CD14-positive monocyte (primary cell): ENCODE measurements at regions not wholly inside any gene's neighbourhood (a gene's known extent, or its start where the extent isn't known, plus 50 kb on each side); places are given as distances from the start of the nearest gene placed in this dataset.

Experiments
- DNase-seq, 3 donors: peaks; one replicate each; pipeline ENCODE4 v3.0.0-alpha.2; 2011 to 2022
- H2AFZ ChIP-seq: 2 replicates; pipeline ENCODE4 v1.6.0; 2012; ENCODE audit warnings: mild to moderate bottlenecking, low read depth, low read length, inconsistent platforms; ENCODE audit not compliant: insufficient read depth, poor library complexity, severe bottlenecking
- H3K27ac ChIP-seq, 2 donors: 1 replicate in 1 of 2; 2 replicates in 1 of 2; pipeline ENCODE4 v1.5.1; 2012 to 2013; ENCODE audit warnings: low read length in 2 of 2, control low read depth in 1 of 2, inconsistent platforms in 1 of 2, low read depth in 1 of 2, mild to moderate bottlenecking in 1 of 2
- H3K27me3 ChIP-seq, 2 donors: one replicate each; pipeline versions ENCODE4 v1.6.0 to v1.6.1; 2011 to 2013; ENCODE audit warnings: low read length in 2 of 2; ENCODE audit not compliant: control insufficient read depth in 2 of 2, insufficient read depth in 2 of 2
- H3K36me3 ChIP-seq, 2 donors: replicated peaks in 1 of 2; 1 replicate in 1 of 2; 2 replicates in 1 of 2; pipeline versions ENCODE4 v1.5.1 to v1.6.1; 2012 to 2013; ENCODE audit warnings: low read length in 2 of 2, control low read depth in 1 of 2, inconsistent platforms in 1 of 2, mild to moderate bottlenecking in 1 of 2; ENCODE audit not compliant: insufficient read depth in 2 of 2, control insufficient read depth in 1 of 2
- H3K4me1 ChIP-seq, 2 donors: 1 replicate in 1 of 2; 2 replicates in 1 of 2; pipeline versions ENCODE4 v1.5.1 to v1.6.1; 2012 to 2013; ENCODE audit warnings: low read length in 2 of 2, control low read depth in 1 of 2, inconsistent platforms in 1 of 2, mild to moderate bottlenecking in 1 of 2, moderate library complexity in 1 of 2; ENCODE audit not compliant: insufficient read depth in 2 of 2, control insufficient read depth in 1 of 2
- H3K4me2 ChIP-seq: replicated peaks from 2 replicates; pipeline ENCODE3; 2012; ENCODE audit warnings: low read length, moderate library complexity, mild to moderate bottlenecking; ENCODE audit not compliant: poor library complexity, severe bottlenecking; ENCODE audit errors: extremely low read depth
- H3K4me3 ChIP-seq, 3 experiments: fragments of 200-600 bp in 1 of 3; sonication (generic) in 1 of 3; replicated peaks in 1 of 3; 1 replicate in 2 of 3; 2 replicates in 1 of 3; pipeline ENCODE4 v1.5.1; 2011 to 2013; ENCODE audit warnings: low read length in 3 of 3, mild to moderate bottlenecking in 3 of 3, control low read depth in 2 of 3, low read depth in 2 of 3, inconsistent platforms in 1 of 3, moderate library complexity in 1 of 3
- H3K79me2 ChIP-seq: 2 replicates; pipeline ENCODE4 v1.6.0; 2012; ENCODE audit warnings: mild to moderate bottlenecking, control low read depth, inconsistent platforms, low read length, moderate library complexity; ENCODE audit not compliant: insufficient read depth
- H3K9ac ChIP-seq: 2 replicates; pipeline ENCODE4 v1.6.0; 2017; ENCODE audit warnings: low read length, mild to moderate bottlenecking; ENCODE audit not compliant: insufficient read depth, poor library complexity, severe bottlenecking
- H3K9me3 ChIP-seq, 2 donors: replicated peaks in 1 of 2; 1 replicate in 1 of 2; 2 replicates in 1 of 2; pipeline versions ENCODE4 v1.5.1 to v1.6.1; 2012 to 2013; ENCODE audit warnings: low read length in 2 of 2, control low read depth in 1 of 2; ENCODE audit not compliant: control insufficient read depth in 1 of 2, insufficient read depth in 1 of 2
- H4K20me1 ChIP-seq: 2 replicates; pipeline ENCODE4 v1.6.0; 2012; ENCODE audit warnings: mild to moderate bottlenecking, low read length, control low read depth, moderate library complexity; ENCODE audit not compliant: insufficient read depth
- H3K27ac Mint-ChIP-seq, 7 donors: one replicate each; pipeline ENCODE4 v1.8.0; 2020; ENCODE audit warnings: mild to moderate bottlenecking in 7 of 7, mixed read lengths in 7 of 7, moderate library complexity in 6 of 7, inconsistent platforms in 2 of 7
- H3K27me3 Mint-ChIP-seq, 3 donors: one replicate each; pipeline ENCODE4 v1.8.0; 2021 to 2022; ENCODE audit warnings: low read depth in 3 of 3, mild to moderate bottlenecking in 3 of 3, mixed read lengths in 3 of 3, moderate library complexity in 3 of 3, inconsistent platforms in 1 of 3
- H3K36me3 Mint-ChIP-seq, 2 donors: one replicate each; pipeline ENCODE4 v1.8.0; 2020; ENCODE audit warnings: mixed read lengths in 2 of 2, inconsistent platforms in 1 of 2, mild to moderate bottlenecking in 1 of 2
- H3K4me1 Mint-ChIP-seq: one replicate; pipeline ENCODE4 v1.8.0; 2020; ENCODE audit warnings: mild to moderate bottlenecking, mixed read lengths
- H3K4me3 Mint-ChIP-seq, 2 donors: one replicate each; pipeline ENCODE4 v1.8.0; 2020; ENCODE audit warnings: mild to moderate bottlenecking in 2 of 2, mixed read lengths in 2 of 2, moderate library complexity in 1 of 2
- H3K9me3 Mint-ChIP-seq, 7 donors: one replicate each; pipeline ENCODE4 v1.8.0; 2020 to 2022; ENCODE audit warnings: mixed read lengths in 7 of 7, mild to moderate bottlenecking in 6 of 7, moderate library complexity in 6 of 7, inconsistent platforms in 2 of 7
- WGBS: methylation state at CpG from one replicate; pipeline ENCODE4 v1.1.5; 2013; ENCODE audit warnings: missing lambda C conversion rate; ENCODE audit not compliant: insufficient coverage; 5-methylcytosine and 5-hydroxymethylcytosine counted together
- intact Hi-C, 2 donors: fragments of 100-400 bp; cut with micrococcal nuclease; formaldehyde crosslinking; loops; one replicate each; pipeline versions ENCODE4 v1.15.0 to v1.15.1; 2023
- TF ChIP-seq, protein P1 (sequence below): fragments of 200-600 bp; IDR thresholded peaks from one replicate; pipeline ENCODE4 v1.8.0; 2022; ENCODE audit warnings: antibody characterized with exemption, mild to moderate bottlenecking

DNA sequence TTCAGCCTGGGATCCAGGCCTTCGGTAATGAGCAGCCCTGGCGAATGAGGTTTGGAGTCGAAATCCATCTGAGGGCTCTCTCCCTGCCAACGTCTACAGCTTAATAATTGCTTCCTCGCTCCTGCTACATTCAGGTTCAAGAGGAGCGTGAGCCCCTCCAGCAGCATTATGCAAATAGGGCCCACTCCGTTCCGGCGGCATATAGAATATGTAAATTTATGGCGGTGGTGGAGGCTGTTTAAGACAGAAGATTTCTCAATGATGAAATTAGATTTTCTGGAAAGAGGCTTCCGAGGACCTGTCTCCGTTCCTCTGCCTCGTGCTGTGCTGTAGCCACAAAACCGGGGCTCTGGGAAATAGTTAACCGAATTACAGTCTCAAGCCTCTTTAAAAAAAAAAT lies 402.8 kb downstream of the MIAT start:
- Histone ChIP-seq H3K27me3 (peaks cover 0 to 6% of the 10 kb centered on the region in 2 donors), H4K20me1 (no peaks in the 10 kb centered on the region), H3K4me2 (no peak overlapping the region), H3K27ac (no peak overlapping the region), H3K79me2 (no peaks in the 10 kb centered on the region), H3K9ac (no peak overlapping the region), H3K4me3 (no peak overlapping the region), H2AFZ (no peak overlapping the region), H3K36me3 (no peaks in the 10 kb centered on the region), H3K9me3 (no peaks in the 10 kb centered on the region), H3K4me1 (peaks cover 4 to 5% of the 10 kb centered on the region in 2 donors)
- no peak for DNase-seq
- Mint-ChIP-seq H3K36me3 (no peaks in the 10 kb centered on the region), H3K4me1 (peaks cover 11% of the 10 kb centered on the region), H3K4me3 (no peak overlapping the region), H3K27me3 (peaks cover 3 to 7% (median 4%) of the 10 kb centered on the region in 3 donors), H3K9me3 (peaks cover 0 to 2% (median 0%) of the 10 kb centered on the region in 7 donors), H3K27ac (no peak overlapping the region)
- TF ChIP-seq, protein P1, sequence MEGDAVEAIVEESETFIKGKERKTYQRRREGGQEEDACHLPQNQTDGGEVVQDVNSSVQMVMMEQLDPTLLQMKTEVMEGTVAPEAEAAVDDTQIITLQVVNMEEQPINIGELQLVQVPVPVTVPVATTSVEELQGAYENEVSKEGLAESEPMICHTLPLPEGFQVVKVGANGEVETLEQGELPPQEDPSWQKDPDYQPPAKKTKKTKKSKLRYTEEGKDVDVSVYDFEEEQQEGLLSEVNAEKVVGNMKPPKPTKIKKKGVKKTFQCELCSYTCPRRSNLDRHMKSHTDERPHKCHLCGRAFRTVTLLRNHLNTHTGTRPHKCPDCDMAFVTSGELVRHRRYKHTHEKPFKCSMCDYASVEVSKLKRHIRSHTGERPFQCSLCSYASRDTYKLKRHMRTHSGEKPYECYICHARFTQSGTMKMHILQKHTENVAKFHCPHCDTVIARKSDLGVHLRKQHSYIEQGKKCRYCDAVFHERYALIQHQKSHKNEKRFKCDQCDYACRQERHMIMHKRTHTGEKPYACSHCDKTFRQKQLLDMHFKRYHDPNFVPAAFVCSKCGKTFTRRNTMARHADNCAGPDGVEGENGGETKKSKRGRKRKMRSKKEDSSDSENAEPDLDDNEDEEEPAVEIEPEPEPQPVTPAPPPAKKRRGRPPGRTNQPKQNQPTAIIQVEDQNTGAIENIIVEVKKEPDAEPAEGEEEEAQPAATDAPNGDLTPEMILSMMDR = no peak
- intact Hi-C loops = no loop called here
- 88% methylated on average over 11 of the region's 15 CpGs for WGBS

DNA sequence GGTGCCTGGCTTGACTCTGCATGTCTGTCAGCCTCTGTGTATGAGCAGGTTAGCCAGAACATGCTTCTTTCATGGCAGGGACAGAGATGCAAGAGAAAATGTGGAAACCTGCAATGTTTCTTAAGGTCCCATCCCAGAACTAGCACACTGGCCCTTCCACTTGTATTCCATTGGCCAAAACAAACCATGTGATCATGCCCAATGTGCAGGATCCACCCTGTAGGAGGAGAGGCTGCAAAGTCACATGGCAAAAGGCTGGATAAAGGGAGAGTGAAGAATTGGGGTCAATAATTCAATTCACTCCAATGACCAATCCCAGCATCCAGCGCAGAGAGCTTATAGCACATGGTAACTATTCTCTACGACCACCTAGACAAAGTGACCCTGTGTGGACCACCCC lies 405.5 kb downstream of the MIAT start:
- Mint-ChIP-seq H3K4me1 (peaks cover 11% of the 10 kb centered on the region), H3K9me3 (peaks cover 0 to 2% (median 0%) of the 10 kb centered on the region in 7 donors), H3K4me3 (no peak overlapping the region), H3K27ac (no peak overlapping the region), H3K27me3 (peaks cover 12 to 18% (median 16%) of the 10 kb centered on the region in 3 donors), H3K36me3 (no peaks in the 10 kb centered on the region)
- Histone ChIP-seq H2AFZ (no peak overlapping the region), H3K9me3 (no peaks in the 10 kb centered on the region), H3K4me1 (peaks cover 4 to 5% of the 10 kb centered on the region in 2 donors), H3K79me2 (no peaks in the 10 kb centered on the region), H3K4me3 (no peak overlapping the region), H3K4me2 (no peak overlapping the region), H4K20me1 (no peaks in the 10 kb centered on the region), H3K27ac (no peak overlapping the region), H3K27me3 (peaks cover 4 to 6% of the 10 kb centered on the region in 2 donors), H3K36me3 (no peaks in the 10 kb centered on the region), H3K9ac (no peak overlapping the region)
- TF ChIP-seq, protein P1 = no peak
- no peak for DNase-seq
- intact Hi-C loops = no loop called here
- WGBS = 95% methylated on average over 2 of the region's 2 CpGs
